IPS-15b (cell line): ENCODE measurements at regions not wholly inside any gene's neighbourhood (a gene's known extent, or its start where the extent isn't known, plus 50 kb on each side); places are given as distances from the start of the nearest gene placed in this dataset.
"Not testable (repeated sequence)": the region's sequence is repeated elsewhere in the genome, so short reads cannot be mapped to it uniquely, and the experiment has no call there.

Experiments used
- H3K27me3 ChIP-seq: one replicate; pipeline ENCODE4 v1.6.1; 2013; ENCODE audit warnings: low read length; ENCODE audit not compliant: control insufficient read depth, insufficient read depth
- H3K36me3 ChIP-seq: one replicate; pipeline ENCODE4 v1.6.1; 2013; ENCODE audit warnings: low read length; ENCODE audit not compliant: control insufficient read depth, insufficient read depth
- H3K4me1 ChIP-seq: one replicate; pipeline ENCODE4 v1.6.1; 2013; ENCODE audit warnings: mild to moderate bottlenecking, low read length; ENCODE audit not compliant: control insufficient read depth, insufficient read depth
- H3K4me3 ChIP-seq: one replicate; pipeline ENCODE4 v1.5.1; 2013; ENCODE audit warnings: low read depth, low read length
- H3K9ac ChIP-seq: one replicate; pipeline ENCODE4 v1.6.1; 2013; ENCODE audit warnings: low read depth, mild to moderate bottlenecking, low read length
- H3K9me3 ChIP-seq: one replicate; pipeline ENCODE4 v1.6.1; 2013; ENCODE audit warnings: mild to moderate bottlenecking, low read length; ENCODE audit not compliant: control insufficient read depth, insufficient read depth

- Histone ChIP-seq H3K36me3 (no peaks in the 10 kb centered on the region), H3K9me3 (no peaks in the 10 kb centered on the region), H3K4me1 (no peaks in the 10 kb centered on the region), H3K27me3 (no peaks in the 10 kb centered on the region), H3K9ac (no peak overlapping the region), H3K4me3 (no peak overlapping the region)
Observed at GRCh38 chr2:11877764-11878163, 131.3 kb downstream of the LPIN1 start.

- not testable (repeated sequence) for H3K9me3 ChIP-seq, H3K36me3 ChIP-seq, H3K27me3 ChIP-seq, H3K9ac ChIP-seq, H3K4me1 ChIP-seq, H3K4me3 ChIP-seq
Observed at GRCh38 chr2:11885253-11885652, 138.8 kb downstream of the LPIN1 start.

GRCh38 chr2:11886899-11887298 lies 140.5 kb downstream of the LPIN1 start:
- H3K4me1 ChIP-seq, H3K36me3 ChIP-seq, H3K9me3 ChIP-seq, H3K9ac ChIP-seq, H3K27me3 ChIP-seq, H3K4me3 ChIP-seq: not testable (repeated sequence)

GRCh38 chr2:11889101-11889850 lies 142.8 kb downstream of the LPIN1 start:
- Histone ChIP-seq H3K9me3 (no peaks in the 10 kb centered on the region), H3K9ac (no peak overlapping the region), H3K27me3 (no peaks in the 10 kb centered on the region), H3K36me3 (no peaks in the 10 kb centered on the region), H3K4me3 (no peak overlapping the region), H3K4me1 (no peaks in the 10 kb centered on the region)

- Histone ChIP-seq H3K9me3 (no peaks in the 10 kb centered on the region), H3K9ac (no peak overlapping the region), H3K4me1 (no peaks in the 10 kb centered on the region), H3K4me3 (no peak overlapping the region), H3K36me3 (no peaks in the 10 kb centered on the region), H3K27me3 (no peaks in the 10 kb centered on the region)
Observed at GRCh38 chr2:11889854-11890253, 143.4 kb downstream of the LPIN1 start.

GRCh38 chr2:11891028-11891427 lies 144.6 kb downstream of the LPIN1 start:
- H3K9me3 ChIP-seq = no peaks in the 10 kb centered on the region

GRCh38 chr2:11891671-11892440 lies 145.4 kb downstream of the LPIN1 start:
- Histone ChIP-seq H3K4me3 (no peak overlapping the region), H3K36me3 (no peaks in the 10 kb centered on the region), H3K9ac (no peak overlapping the region), H3K9me3 (no peaks in the 10 kb centered on the region), H3K27me3 (no peaks in the 10 kb centered on the region), H3K4me1 (no peaks in the 10 kb centered on the region)

More at GRCh38 chr2:11891028-11891427, 144.6 kb downstream of the LPIN1 start:
- H3K36me3 ChIP-seq = no peaks in the 10 kb centered on the region
- H3K27me3 ChIP-seq = no peaks in the 10 kb centered on the region
- H3K9ac ChIP-seq = no peak overlapping the region
- H3K4me1 ChIP-seq = no peaks in the 10 kb centered on the region
- no peak overlapping the region for H3K4me3 ChIP-seq

GRCh38 chr2:11896386-11896785 lies 150.0 kb downstream of the LPIN1 start:
- no peaks in the 10 kb centered on the region for H3K4me1 ChIP-seq
- no peak overlapping the region for H3K9ac ChIP-seq
- H3K36me3 ChIP-seq = no peaks in the 10 kb centered on the region
- H3K27me3 ChIP-seq = no peaks in the 10 kb centered on the region
- no peak overlapping the region for H3K4me3 ChIP-seq
- H3K9me3 ChIP-seq = no peaks in the 10 kb centered on the region

- no peak overlapping the region for H3K9ac ChIP-seq
- H3K9me3 ChIP-seq = no peaks in the 10 kb centered on the region
- no peaks in the 10 kb centered on the region for H3K36me3 ChIP-seq
- H3K4me3 ChIP-seq = no peak overlapping the region
- H3K4me1 ChIP-seq = no peaks in the 10 kb centered on the region
- no peaks in the 10 kb centered on the region for H3K27me3 ChIP-seq
Observed at GRCh38 chr2:11898576-11898975, 152.1 kb downstream of the LPIN1 start.

GRCh38 chr2:11899264-11899818 lies 152.9 kb downstream of the LPIN1 start:
- no peaks in the 10 kb centered on the region for H3K4me1 ChIP-seq
- H3K9me3 ChIP-seq = no peaks in the 10 kb centered on the region
- H3K4me3 ChIP-seq = no peak overlapping the region
- no peaks in the 10 kb centered on the region for H3K36me3 ChIP-seq
- no peaks in the 10 kb centered on the region for H3K27me3 ChIP-seq
- H3K9ac ChIP-seq = no peak overlapping the region

- not testable (repeated sequence) for H3K4me1 ChIP-seq, H3K9ac ChIP-seq, H3K4me3 ChIP-seq, H3K36me3 ChIP-seq, H3K27me3 ChIP-seq, H3K9me3 ChIP-seq
Observed at GRCh38 chr2:11900891-11901290, 154.5 kb downstream of the LPIN1 start.
